ENCODE measurements at regions not wholly inside any gene's neighbourhood (a gene's known extent, or its start where the extent isn't known, plus 50 kb on each side); places are given as distances from the start of the nearest gene placed in this dataset.

DNA sequence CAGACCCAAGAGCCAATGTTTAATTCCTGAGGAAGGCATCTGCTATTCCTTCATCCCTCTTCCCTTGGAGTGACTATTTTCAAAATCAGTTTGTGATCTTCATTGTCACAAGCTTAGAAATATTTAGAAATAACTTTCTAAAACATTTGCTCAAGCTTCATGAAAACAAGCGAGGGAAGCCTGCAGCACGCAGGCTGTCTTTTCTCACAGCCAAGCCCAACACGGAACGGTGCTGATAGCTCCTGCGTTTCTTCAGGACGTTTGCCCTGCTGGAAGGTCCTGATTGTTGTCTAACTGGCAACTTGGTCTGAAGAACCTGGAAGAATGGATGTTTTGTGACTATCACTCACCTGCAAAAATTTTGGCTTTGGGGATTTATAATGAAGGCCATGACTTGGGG is 152.5 kb downstream of the FGF9 start:
- no peak for TF ChIP-seq GATA2 (IDR thresholded peaks at IDR 0.05; ENCODE audit: insufficient read depth, insufficient read length, low read depth, low read length)
- TF ChIP-seq MYC (IDR thresholded peaks at IDR 0.05; ENCODE audit: low read depth, low read length) = no peak
- TF ChIP-seq, protein P1, sequence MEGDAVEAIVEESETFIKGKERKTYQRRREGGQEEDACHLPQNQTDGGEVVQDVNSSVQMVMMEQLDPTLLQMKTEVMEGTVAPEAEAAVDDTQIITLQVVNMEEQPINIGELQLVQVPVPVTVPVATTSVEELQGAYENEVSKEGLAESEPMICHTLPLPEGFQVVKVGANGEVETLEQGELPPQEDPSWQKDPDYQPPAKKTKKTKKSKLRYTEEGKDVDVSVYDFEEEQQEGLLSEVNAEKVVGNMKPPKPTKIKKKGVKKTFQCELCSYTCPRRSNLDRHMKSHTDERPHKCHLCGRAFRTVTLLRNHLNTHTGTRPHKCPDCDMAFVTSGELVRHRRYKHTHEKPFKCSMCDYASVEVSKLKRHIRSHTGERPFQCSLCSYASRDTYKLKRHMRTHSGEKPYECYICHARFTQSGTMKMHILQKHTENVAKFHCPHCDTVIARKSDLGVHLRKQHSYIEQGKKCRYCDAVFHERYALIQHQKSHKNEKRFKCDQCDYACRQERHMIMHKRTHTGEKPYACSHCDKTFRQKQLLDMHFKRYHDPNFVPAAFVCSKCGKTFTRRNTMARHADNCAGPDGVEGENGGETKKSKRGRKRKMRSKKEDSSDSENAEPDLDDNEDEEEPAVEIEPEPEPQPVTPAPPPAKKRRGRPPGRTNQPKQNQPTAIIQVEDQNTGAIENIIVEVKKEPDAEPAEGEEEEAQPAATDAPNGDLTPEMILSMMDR (IDR thresholded peaks at IDR 0.05; ENCODE audit: extremely low read depth in 1 of 2, insufficient read depth in 1 of 2, low read depth in 1 of 2, low read length in 2 of 2) = no peak
- no peak for TF ChIP-seq FOS (IDR thresholded peaks at IDR 0.05; ENCODE audit: borderline replicate concordance, insufficient read depth, low read length)
- TF ChIP-seq, protein P2, sequence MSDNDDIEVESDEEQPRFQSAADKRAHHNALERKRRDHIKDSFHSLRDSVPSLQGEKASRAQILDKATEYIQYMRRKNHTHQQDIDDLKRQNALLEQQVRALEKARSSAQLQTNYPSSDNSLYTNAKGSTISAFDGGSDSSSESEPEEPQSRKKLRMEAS (IDR thresholded peaks at IDR 0.05; ENCODE audit: insufficient read depth, insufficient read length) = no peak
- no peak overlapping the region for H3K4me2 ChIP-seq (ENCODE audit: insufficient read depth, low read length)
- ChIA-PET CTCF (no interaction called here), POLR2A (no interaction called here)
- H3K4me3 ChIP-seq (replicated peaks in 1 of 3; ENCODE audit: insufficient read depth in 1 of 3, low read depth in 1 of 3, low read length in 3 of 3) = no peak overlapping the region
- no peak overlapping the region for H3K27ac ChIP-seq (ENCODE audit: insufficient read depth, low read depth, low read length)
- dilution Hi-C loops (cut with MboI; ENCODE audit: extremely low pct_ligation_motif_present, low sequenced_read_pairs) (no loop called here), intact Hi-C loops (cut with micrococcal nuclease) (no loop called here)
- DNase-seq (ENCODE audit: low read depth, low spot score) = no peak
- no peaks in the 10 kb centered on the region for H3K4me1 ChIP-seq (ENCODE audit: control insufficient read depth, extremely low read depth, insufficient read depth, low read length)
- peaks cover 7% of the 10 kb centered on the region for H3K9me3 ChIP-seq (replicated peaks; ENCODE audit: control insufficient read depth, insufficient read depth, low read length)
- no peaks in the 10 kb centered on the region for H3K27me3 ChIP-seq (ENCODE audit: control insufficient read depth in 2 of 2, insufficient read depth in 2 of 2, low read length in 2 of 2)
- H3K9ac ChIP-seq (replicated peaks; ENCODE audit: extremely low read depth, insufficient read depth, low read length) = no peak overlapping the region
- FAIRE-seq = no peak
- no peaks in the 10 kb centered on the region for H3K79me2 ChIP-seq (ENCODE audit: control insufficient read depth, insufficient read depth, low read length)
- BruUV-seq (replicated peaks) = no TSS peak
- H4K20me1 ChIP-seq (replicated peaks; ENCODE audit: control insufficient read depth, extremely low read depth, insufficient read depth, low read length) = no peaks in the 10 kb centered on the region
- no peaks in the 10 kb centered on the region for H3K36me3 ChIP-seq (ENCODE audit: control insufficient read depth in 2 of 2, extremely low read depth in 1 of 2, insufficient read depth in 2 of 2, low read length in 2 of 2)
- no peak overlapping the region for H2AFZ ChIP-seq (ENCODE audit: low read depth, low read length)
- H3K9me1 ChIP-seq (replicated peaks; ENCODE audit: control insufficient read depth, extremely low read depth, insufficient read depth, low read length) = no peaks in the 10 kb centered on the region

DNA sequence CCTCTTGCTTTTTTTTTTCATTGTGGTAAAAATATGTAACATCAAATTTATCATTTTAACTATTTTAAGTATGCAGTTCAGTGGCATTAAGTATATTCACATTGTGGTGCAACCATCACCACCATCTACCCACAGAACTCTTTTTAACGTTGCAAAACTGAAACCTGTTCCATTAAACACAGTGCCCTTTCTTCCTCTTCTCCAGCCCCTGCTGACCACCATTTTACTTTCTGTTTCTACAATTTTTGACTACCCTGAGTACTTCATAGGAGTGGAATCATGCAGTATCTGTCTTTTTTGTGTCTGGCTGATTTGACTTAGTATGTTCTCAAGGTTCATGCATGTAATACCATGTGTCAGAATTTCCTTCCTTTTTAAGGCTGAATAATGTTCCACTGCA is 153.1 kb downstream of the FGF9 start:
- Histone ChIP-seq H3K4me3 (replicated peaks in 1 of 3; ENCODE audit: insufficient read depth in 1 of 3, low read depth in 1 of 3, low read length in 3 of 3) (no peak overlapping the region), H4K20me1 (replicated peaks; ENCODE audit: control insufficient read depth, extremely low read depth, insufficient read depth, low read length) (no peaks in the 10 kb centered on the region), H3K27me3 (ENCODE audit: control insufficient read depth in 2 of 2, insufficient read depth in 2 of 2, low read length in 2 of 2) (no peaks in the 10 kb centered on the region), H3K36me3 (ENCODE audit: control insufficient read depth in 2 of 2, extremely low read depth in 1 of 2, insufficient read depth in 2 of 2, low read length in 2 of 2) (no peaks in the 10 kb centered on the region), H3K9me3 (replicated peaks; ENCODE audit: control insufficient read depth, insufficient read depth, low read length) (peaks cover 7% of the 10 kb centered on the region), H3K27ac (ENCODE audit: insufficient read depth, low read depth, low read length) (no peak overlapping the region), H3K9ac (replicated peaks; ENCODE audit: extremely low read depth, insufficient read depth, low read length) (no peak overlapping the region), H2AFZ (ENCODE audit: low read depth, low read length) (no peak overlapping the region), H3K79me2 (ENCODE audit: control insufficient read depth, insufficient read depth, low read length) (no peaks in the 10 kb centered on the region), H3K9me1 (replicated peaks; ENCODE audit: control insufficient read depth, extremely low read depth, insufficient read depth, low read length) (no peaks in the 10 kb centered on the region), H3K4me1 (ENCODE audit: control insufficient read depth, extremely low read depth, insufficient read depth, low read length) (no peaks in the 10 kb centered on the region), H3K4me2 (ENCODE audit: insufficient read depth, low read length) (no peak overlapping the region)
- dilution Hi-C loops (cut with MboI; ENCODE audit: extremely low pct_ligation_motif_present, low sequenced_read_pairs) = no loop called here
- FAIRE-seq = no peak
- ChIA-PET CTCF (no interaction called here), POLR2A (no interaction called here)
- no peak for DNase-seq (ENCODE audit: low read depth, low spot score)
- TF ChIP-seq MYC (IDR thresholded peaks at IDR 0.05; ENCODE audit: low read depth, low read length) (no peak), EZH2 (IDR thresholded peaks at IDR 0.05; ENCODE audit: borderline replicate concordance, low read depth, low read length, severe bottlenecking) (no peak), FOS (IDR thresholded peaks at IDR 0.05; ENCODE audit: borderline replicate concordance, insufficient read depth, low read length) (no peak), POLR2AphosphoS5 (IDR thresholded peaks at IDR 0.05; ENCODE audit: insufficient read depth, low read depth, low read length) (no peak), JUN (IDR thresholded peaks at IDR 0.05; ENCODE audit: borderline replicate concordance, insufficient read depth, insufficient read length, low read depth) (no peak)
- intact Hi-C loops (cut with micrococcal nuclease) = no loop called here
- BruUV-seq (replicated peaks) = no TSS peak

Data from endothelial cell of umbilical vein (primary cell).